SK-N-SH (cell line): ENCODE measurements at regions not wholly inside any gene's neighbourhood (a gene's known extent, or its start where the extent isn't known, plus 50 kb on each side); places are given as distances from the start of the nearest gene placed in this dataset.

Source experiments
- CTCF ChIA-PET: fragments of 300-600, 350-600 bp; formaldehyde crosslinking; extraction: SDS; loops from one replicate; lab custom pipeline; 2021; lab: Yijun Ruan, JAX
- POLR2A ChIA-PET: fragments of 350-600 bp; sonication (Branson Sonifier 250); formaldehyde crosslinking; extraction: SDS; loops from one replicate; lab custom pipeline; 2020; ENCODE audit warnings: antibody characterized with exemption, inconsistent platforms; lab: Yijun Ruan, JAX
- DNase-seq: peaks from one replicate; pipeline ENCODE4 v3.0.0; 2012
- H2AFZ ChIP-seq: fragments of 200-600 bp; sonication (generic); 2 replicates; pipeline ENCODE4 v1.8.1; 2016; ENCODE audit warnings: antibody characterized with exemption, mild to moderate bottlenecking, low read depth
- H3F3A ChIP-seq: fragments of 200-600 bp; sonication (generic); replicated peaks from 2 replicates; pipeline ENCODE3; 2016; ENCODE audit warnings: antibody characterized with exemption, mild to moderate bottlenecking; ENCODE audit not compliant: insufficient read depth
- H3K27ac ChIP-seq, 2 experiments: fragments of 200-500 bp in 1 of 2; fragments of 200-600 bp in 1 of 2; sonication (Bioruptor generic) in 1 of 2; sonication (generic), shearing (Covaris generic) in 1 of 2; 2 replicates each; pipeline versions ENCODE4 v1.5.1 to v1.6.1; 2014 to 2016; ENCODE audit warnings: low read depth in 2 of 2, inconsistent platforms in 1 of 2, low read length in 1 of 2, mild to moderate bottlenecking in 1 of 2, mixed read lengths in 1 of 2
- H3K27me3 ChIP-seq: fragments of 200-600 bp; sonication (generic), shearing (Covaris generic); 2 replicates; pipeline ENCODE4 v1.6.1; 2016; ENCODE audit warnings: mixed run types; ENCODE audit not compliant: insufficient read depth
- H3K36me3 ChIP-seq, 2 experiments: fragments of 200-500 bp in 1 of 2; fragments of 200-600 bp in 1 of 2; sonication (Bioruptor generic) in 1 of 2; sonication (generic) in 1 of 2; replicated peaks in 1 of 2; 2 replicates each; pipeline versions ENCODE3 to v1.5.1; 2014 to 2016; ENCODE audit warnings: low read length in 1 of 2, mild to moderate bottlenecking in 1 of 2; ENCODE audit not compliant: insufficient read depth in 2 of 2, control insufficient read depth in 1 of 2
- H3K4me1 ChIP-seq, 2 experiments: fragments of 200-500 bp in 1 of 2; fragments of 200-600 bp in 1 of 2; sonication (Bioruptor generic) in 1 of 2; sonication (generic), shearing (Covaris generic) in 1 of 2; 2 replicates each; pipeline versions ENCODE4 v1.5.1 to v1.6.1; 2014 to 2016; ENCODE audit warnings: low read depth in 1 of 2, low read length in 1 of 2, mixed run types in 1 of 2; ENCODE audit not compliant: insufficient read depth in 2 of 2, control insufficient read depth in 1 of 2
- H3K4me2 ChIP-seq: fragments of 200-600 bp; sonication (generic), shearing (Covaris generic); 2 replicates; pipeline ENCODE4 v1.6.1; 2017; ENCODE audit warnings: mixed run types
- H3K4me3 ChIP-seq, 2 experiments: fragments of 200-500 bp in 1 of 2; fragments of 200-600 bp in 1 of 2; sonication (Bioruptor generic) in 1 of 2; sonication (generic), shearing (Covaris generic) in 1 of 2; 2 replicates each; pipeline versions ENCODE4 v1.5.1 to v1.8.1; 2014 to 2016; ENCODE audit warnings: low read depth in 2 of 2, inconsistent platforms in 1 of 2, low read length in 1 of 2, mild to moderate bottlenecking in 1 of 2, mixed read lengths in 1 of 2, moderate library complexity in 1 of 2
- H3K79me2 ChIP-seq: fragments of 200-600 bp; sonication (generic); 2 replicates; pipeline ENCODE4 v1.8.1; 2017; ENCODE audit warnings: mild to moderate bottlenecking; ENCODE audit not compliant: insufficient read depth
- H3K9ac ChIP-seq: fragments of 200-600 bp; sonication (generic); 2 replicates; pipeline ENCODE4 v1.6.1; 2017; ENCODE audit warnings: mixed run types
- H3K9me2 ChIP-seq: fragments of 200-600 bp; sonication (generic); 2 replicates; pipeline ENCODE4 v1.6.1; 2017; ENCODE audit warnings: mixed run types
- H3K9me3 ChIP-seq: fragments of 200-600 bp; sonication (generic); 2 replicates; pipeline ENCODE4 v1.6.1; 2017; ENCODE audit warnings: mixed run types, mild to moderate bottlenecking, moderate library complexity
- H4K20me1 ChIP-seq: fragments of 200-600 bp; sonication (generic); 2 replicates; pipeline ENCODE4 v1.6.1; 2017; ENCODE audit warnings: mild to moderate bottlenecking, mixed run types; ENCODE audit not compliant: insufficient read depth
- CTCF ChIP-seq: fragments of 200-600 bp; sonication (generic); IDR thresholded peaks from 2 replicates; pipeline ENCODE4 v1.6.1; 2017; ENCODE audit warnings: antibody characterized with exemption, mild to moderate bottlenecking, moderate library complexity
- ELF1 ChIP-seq: IDR thresholded peaks from 2 replicates; pipeline ENCODE4 v1.4.0; 2012
- EP300 ChIP-seq, 2 experiments: IDR thresholded peaks; 2 replicates each; pipeline versions ENCODE4 v1.4.0 to v1.6.1; 2012; ENCODE audit warnings: borderline replicate concordance in 1 of 2, low read depth in 1 of 2, low read length in 1 of 2
- EZH2phosphoT487 ChIP-seq: fragments of 200-600 bp; sonication (generic); IDR thresholded peaks from 2 replicates; pipeline ENCODE4 v1.6.1; 2017; ENCODE audit warnings: low read depth, mixed run types, mild to moderate bottlenecking, antibody characterized with exemption, moderate library complexity, borderline replicate concordance
- GABPA ChIP-seq: IDR thresholded peaks from 2 replicates; pipeline ENCODE4 v1.4.0; 2012; ENCODE audit warnings: low read depth, mild to moderate bottlenecking
- GATA2 ChIP-seq: sonication (generic); formaldehyde crosslinking; IDR thresholded peaks from 2 replicates; pipeline ENCODE4 v1.5.0; 2020; ENCODE audit warnings: mild to moderate bottlenecking, missing genetic modification reagents
- IRF3 ChIP-seq: fragments of 150-350 bp; IDR thresholded peaks from 2 replicates; pipeline ENCODE4 v1.6.1; 2016; ENCODE audit warnings: mild to moderate bottlenecking, low read depth, low read length
- JUND ChIP-seq: IDR thresholded peaks from 2 replicates; pipeline ENCODE4 v1.4.0; 2012
- MAX ChIP-seq: IDR thresholded peaks from 2 replicates; pipeline ENCODE4 v1.4.0; 2012; ENCODE audit warnings: low read depth
- MEF2A ChIP-seq: IDR thresholded peaks from 2 replicates; pipeline ENCODE4 v1.4.0; 2012; ENCODE audit warnings: low read depth, borderline replicate concordance
- MXI1 ChIP-seq: IDR thresholded peaks from 2 replicates; pipeline ENCODE4 v1.6.1; 2012; ENCODE audit warnings: mild to moderate bottlenecking, low read depth, low read length, improper control_type of control experiment
- PBX3 ChIP-seq: IDR thresholded peaks from 2 replicates; pipeline ENCODE4; 2012
- POLR2AphosphoS5 ChIP-seq: IDR thresholded peaks from 2 replicates; pipeline ENCODE4 v1.6.1; 2012; ENCODE audit warnings: low read depth, low read length
- RAD21 ChIP-seq: IDR thresholded peaks from 2 replicates; pipeline ENCODE4 v1.6.1; 2012; ENCODE audit warnings: mild to moderate bottlenecking, low read length
- SIN3A ChIP-seq: IDR thresholded peaks from 2 replicates; pipeline ENCODE4 v1.6.1; 2012; ENCODE audit warnings: low read depth, mild to moderate bottlenecking, low read length, moderate library complexity, borderline replicate concordance
- SMC3 ChIP-seq: IDR thresholded peaks from 2 replicates; pipeline ENCODE4 v1.6.1; 2012; ENCODE audit warnings: low read depth, low read length, improper control_type of control experiment
- TCF12 ChIP-seq: IDR thresholded peaks from 2 replicates; pipeline ENCODE4 v1.4.0; 2012
- TEAD4 ChIP-seq: IDR thresholded peaks from 2 replicates; pipeline ENCODE4 v1.4.0; 2012; ENCODE audit warnings: mild to moderate bottlenecking, borderline replicate concordance; ENCODE audit not compliant: insufficient read depth
- USF1 ChIP-seq: IDR thresholded peaks from 2 replicates; pipeline ENCODE4 v1.4.0; 2012; ENCODE audit warnings: low read depth, borderline replicate concordance
- ZBTB33 ChIP-seq: IDR thresholded peaks from 2 replicates; pipeline ENCODE4 v1.4.0; 2012; ENCODE audit warnings: low read depth, borderline replicate concordance
- WGBS: methylation state at CpG from one replicate; pipeline ENCODE4 v1.1.6; 2017; ENCODE audit warnings: low lambda C conversion rate; 5-methylcytosine and 5-hydroxymethylcytosine counted together

- no peaks in the 10 kb centered on the region for H4K20me1 ChIP-seq
- CTCF ChIA-PET = interaction anchor here (0.6 to 1.6 kb wide), 2 partner anchors 15 to 201 kb away, joined by 3 read pairs; no protein-coding TSS in a partner anchor
- no peak overlapping the region for H3K4me3 ChIP-seq
Measured at GRCh38 chr2:8399731-8400130, 282.1 kb upstream of the ID2 start.

More at GRCh38 chr2:8399731-8400130, 282.1 kb upstream of the ID2 start:
- TF ChIP-seq ZBTB33 (no peak), ELF1 (no peak), TCF12 (no peak), SIN3A (no peak), EZH2phosphoT487 (no peak), GABPA (no peak), GATA2 (CRISPR knock-in tag) (no peak), PBX3 (no peak), TEAD4 (no peak), MEF2A (no peak), SMC3 (no peak), JUND (no peak), RAD21 (no peak), MXI1 (no peak), USF1 (no peak), MAX (no peak), IRF3 (no peak), EP300 (IDR thresholded peaks at IDR 0.05; ENCODE audit: borderline replicate concordance in 1 of 2, low read depth in 1 of 2, low read length in 1 of 2) (no peak), POLR2AphosphoS5 (no peak), CTCF (no peak)
- 31% methylated on average over 4 of the region's 4 CpGs for WGBS
- POLR2A ChIA-PET = no interaction called here
- H3K9me2 ChIP-seq = no peaks in the 10 kb centered on the region
- no peaks in the 10 kb centered on the region for H3K9me3 ChIP-seq
- no peak overlapping the region for H2AFZ ChIP-seq
- H3K79me2 ChIP-seq = no peaks in the 10 kb centered on the region
- no peaks in the 10 kb centered on the region; the same call in 1 of the 2 replicates for H3K27me3 ChIP-seq
- H3K4me2 ChIP-seq = no peak overlapping the region
- H3F3A ChIP-seq = peaks cover 6% of the 10 kb centered on the region
- peaks cover 0 to 4% of the 10 kb centered on the region in 2 experiments; a peak in 1 of 4 replicates for H3K4me1 ChIP-seq
- H3K27ac ChIP-seq = no peak overlapping the region
- DNase-seq = no peak
- no peak overlapping the region for H3K9ac ChIP-seq
- H3K36me3 ChIP-seq = no peaks in the 10 kb centered on the region
